ENCODE measurements at regions not wholly inside any gene's neighbourhood (a gene's known extent, or its start where the extent isn't known, plus 50 kb on each side); places are given as distances from the start of the nearest gene placed in this dataset.

GRCh38 chr21:32975811-32976431, 49.8 kb upstream of the OLIG2 start:
- DNase-seq (ENCODE audit: low read depth in 2 of 2) = no peak
- H3K4me3 ChIP-seq (replicated peaks in 1 of 2; ENCODE audit: low read depth in 2 of 2, low read length in 2 of 2) = no peak overlapping the region
- no peak for TF ChIP-seq CTCF (IDR thresholded peaks at IDR 0.05; ENCODE audit: low read depth, low read length)
